SU-DHL-6 (cell line): ENCODE measurements at regions not wholly inside any gene's neighbourhood (a gene's known extent, or its start where the extent isn't known, plus 50 kb on each side); places are given as distances from the start of the nearest gene placed in this dataset.

Source experiments
- EZH2phosphoT487 ChIP-seq: fragments of 200-600 bp; sonication (generic), shearing (Covaris generic); conservative IDR thresholded peaks from 2 replicates; pipeline ENCODE4 v1.6.1; 2018; ENCODE audit warnings: mild to moderate bottlenecking, antibody characterized with exemption, low read length, moderate library complexity, mixed read lengths
- TF ChIP-seq, protein P1 (sequence below): fragments of 200-600 bp; sonication (generic); IDR thresholded peaks from one replicate; pipeline ENCODE4 v1.5.1; 2017; ENCODE audit warnings: antibody characterized with exemption, mild to moderate bottlenecking, low read length, moderate library complexity; ENCODE audit not compliant: insufficient read depth, poor library complexity, severe bottlenecking

GRCh38 chr13:44678197-44678596, 102.1 kb upstream of the TSC22D1 start:
- TF ChIP-seq, protein P1, sequence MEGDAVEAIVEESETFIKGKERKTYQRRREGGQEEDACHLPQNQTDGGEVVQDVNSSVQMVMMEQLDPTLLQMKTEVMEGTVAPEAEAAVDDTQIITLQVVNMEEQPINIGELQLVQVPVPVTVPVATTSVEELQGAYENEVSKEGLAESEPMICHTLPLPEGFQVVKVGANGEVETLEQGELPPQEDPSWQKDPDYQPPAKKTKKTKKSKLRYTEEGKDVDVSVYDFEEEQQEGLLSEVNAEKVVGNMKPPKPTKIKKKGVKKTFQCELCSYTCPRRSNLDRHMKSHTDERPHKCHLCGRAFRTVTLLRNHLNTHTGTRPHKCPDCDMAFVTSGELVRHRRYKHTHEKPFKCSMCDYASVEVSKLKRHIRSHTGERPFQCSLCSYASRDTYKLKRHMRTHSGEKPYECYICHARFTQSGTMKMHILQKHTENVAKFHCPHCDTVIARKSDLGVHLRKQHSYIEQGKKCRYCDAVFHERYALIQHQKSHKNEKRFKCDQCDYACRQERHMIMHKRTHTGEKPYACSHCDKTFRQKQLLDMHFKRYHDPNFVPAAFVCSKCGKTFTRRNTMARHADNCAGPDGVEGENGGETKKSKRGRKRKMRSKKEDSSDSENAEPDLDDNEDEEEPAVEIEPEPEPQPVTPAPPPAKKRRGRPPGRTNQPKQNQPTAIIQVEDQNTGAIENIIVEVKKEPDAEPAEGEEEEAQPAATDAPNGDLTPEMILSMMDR: no peak
- TF ChIP-seq EZH2phosphoT487: no peak
